HG03575 (cell line): ENCODE measurements at regions not wholly inside any gene's neighbourhood (a gene's known extent, or its start where the extent isn't known, plus 50 kb on each side); places are given as distances from the start of the nearest gene placed in this dataset.
"Not testable (repeated sequence)": the region's sequence is repeated elsewhere in the genome, so short reads cannot be mapped to it uniquely, and the experiment has no call there.

ENCODE experiments used
- ATAC-seq: cut with Tn5 transposase; IDR thresholded peaks from one replicate; pipeline ENCODE4 v1.9.1; 2021; ENCODE audit not compliant: unreplicated experiment, insufficient number of reproducible peaks, low FRiP score; ENCODE audit errors: extremely low read depth

GRCh38 chr1:232149287-232150201 is 480.4 kb downstream of the SIPA1L2 start:
- no peak for ATAC-seq

DNA sequence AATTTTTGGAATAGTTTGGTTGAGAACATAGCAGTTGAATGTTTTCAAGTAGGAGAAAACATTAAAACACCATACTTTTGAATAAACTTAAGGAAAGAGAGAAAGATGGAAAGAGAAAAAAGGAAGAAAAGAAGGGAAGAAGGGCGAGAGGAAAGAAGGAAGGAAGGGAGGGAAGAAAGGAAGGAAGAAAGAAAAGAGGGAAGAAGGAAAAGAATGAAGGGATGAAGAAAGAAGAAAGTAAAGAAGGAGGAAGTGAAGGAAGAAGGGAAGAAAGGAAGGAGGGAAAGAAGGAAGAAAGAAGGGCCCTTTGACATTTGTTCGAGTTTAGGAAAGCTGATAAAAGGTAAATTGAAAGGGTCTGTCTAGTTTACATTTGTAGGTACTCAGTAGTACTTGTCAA is 482.7 kb downstream of the SIPA1L2 start:
- no peak for ATAC-seq

DNA sequence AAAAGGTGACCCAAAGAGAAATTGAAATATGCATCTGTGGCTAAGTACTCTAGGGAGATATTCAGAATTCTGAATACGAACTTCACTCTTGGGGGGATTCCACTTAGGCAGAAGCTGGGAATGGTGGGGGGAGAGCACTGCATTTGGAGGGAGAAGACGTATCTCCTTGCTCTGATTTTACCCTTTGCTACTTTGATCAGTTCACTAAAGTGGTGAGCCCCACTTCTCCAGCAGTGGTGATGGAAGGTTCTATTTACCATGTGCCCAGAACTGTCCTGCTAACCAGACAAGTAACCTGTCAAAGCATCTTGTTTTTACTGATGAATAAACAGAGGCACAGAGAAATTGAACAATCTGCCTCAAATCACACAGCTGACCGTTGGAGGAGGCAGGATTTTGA is 483.4 kb downstream of the SIPA1L2 start:
- ATAC-seq: no peak

- ATAC-seq: no peak
Observed at GRCh38 chr1:232145768-232146167, 484.2 kb downstream of the SIPA1L2 start.

DNA sequence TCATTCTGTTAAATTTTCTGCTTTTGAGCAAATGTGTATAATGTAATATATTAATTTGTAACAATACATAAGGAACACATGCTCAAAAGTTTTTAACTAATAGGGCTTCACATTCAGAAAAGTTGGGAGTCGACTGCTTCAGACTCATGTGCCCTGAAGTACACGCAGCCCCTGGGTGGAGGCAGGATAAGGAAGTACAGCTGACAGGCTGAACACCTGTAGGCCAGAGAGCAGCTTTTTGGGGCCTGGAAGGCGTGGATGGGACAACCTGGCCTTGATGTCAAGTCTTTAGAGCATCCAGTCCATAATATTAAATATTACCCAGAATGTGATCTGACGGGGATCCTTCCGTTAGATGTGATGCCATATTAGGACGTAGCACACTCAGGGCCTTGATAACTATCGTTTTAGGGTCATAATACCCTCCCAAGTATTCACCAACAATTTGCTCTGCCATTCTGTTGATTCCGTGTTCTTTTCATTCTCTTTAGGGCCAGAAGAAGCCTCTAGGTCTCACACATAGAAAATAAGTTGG is 485.2 kb downstream of the SIPA1L2 start:
- ATAC-seq: no peak

DNA sequence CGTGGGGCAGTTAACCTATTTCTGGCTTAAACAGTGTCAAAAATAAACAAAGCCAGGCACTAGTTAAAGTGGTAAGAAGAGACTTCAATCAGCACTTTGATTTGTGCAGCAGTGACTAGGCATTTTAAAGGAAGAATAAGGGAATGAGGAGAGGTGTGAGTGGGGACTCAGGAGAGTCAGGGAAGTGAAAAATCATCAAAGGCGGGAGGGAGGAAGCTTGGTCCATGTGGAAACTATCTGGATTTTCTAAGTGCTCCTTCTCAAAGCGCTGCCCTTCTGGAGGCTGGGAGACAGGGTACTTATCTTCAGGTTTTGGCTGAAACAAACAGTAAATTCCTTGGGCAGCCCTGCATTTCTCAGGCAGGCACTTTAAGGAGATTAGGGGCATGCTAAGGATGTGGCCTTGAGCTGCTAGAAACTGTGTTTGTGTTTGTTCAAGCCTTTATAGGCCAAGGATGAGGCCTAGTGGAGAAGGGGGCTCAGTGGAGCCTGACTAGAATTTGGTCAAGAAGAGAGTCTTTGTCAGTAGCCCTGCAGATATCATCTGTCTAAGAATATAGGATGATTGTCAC is 486.5 kb downstream of the SIPA1L2 start:
- ATAC-seq: no peak

DNA sequence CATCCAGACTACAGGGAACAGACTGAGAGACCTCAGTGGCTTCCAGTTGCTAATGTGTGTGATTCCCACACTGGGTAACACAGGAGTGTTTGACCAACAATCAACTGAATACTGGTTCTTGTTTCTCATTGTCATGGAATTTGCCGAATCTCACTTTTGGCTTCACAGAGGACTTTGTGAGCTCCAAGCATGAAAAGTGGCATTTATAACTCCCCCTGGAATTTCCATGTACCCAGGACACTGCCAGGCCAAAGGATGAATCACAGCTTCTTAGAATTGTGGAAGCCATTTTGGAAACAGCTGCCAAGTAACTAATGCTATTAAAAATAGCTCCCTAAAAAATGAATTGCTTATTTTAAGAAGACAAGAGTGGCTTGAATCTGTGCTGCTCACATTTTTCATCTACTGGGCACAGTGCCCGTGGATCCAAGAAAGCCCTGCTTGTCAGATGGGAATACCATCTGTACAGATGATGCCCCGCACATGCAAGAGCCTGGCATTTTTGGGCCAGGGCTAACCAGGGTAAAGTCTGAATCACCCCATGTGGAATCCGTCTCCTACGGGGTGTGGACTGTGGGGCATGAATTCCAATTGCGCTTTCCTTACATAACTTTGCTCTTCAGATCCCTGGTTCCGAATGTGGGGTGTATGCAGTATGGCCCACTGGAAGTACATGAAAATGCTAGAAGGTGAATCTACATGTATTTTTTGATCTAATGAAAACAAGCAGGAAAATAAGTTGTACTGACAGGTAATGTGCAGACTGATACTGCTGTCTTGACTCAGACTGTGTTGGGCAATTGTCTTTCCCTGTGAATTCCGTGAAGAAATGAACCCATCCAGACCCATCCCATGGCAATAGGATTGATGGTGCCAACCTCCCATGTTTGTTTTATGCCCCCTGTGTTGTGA is 487.3 kb downstream of the SIPA1L2 start:
- no peak for ATAC-seq

GRCh38 chr1:232141167-232141448 is 488.8 kb downstream of the SIPA1L2 start:
- not testable (repeated sequence) for ATAC-seq

DNA sequence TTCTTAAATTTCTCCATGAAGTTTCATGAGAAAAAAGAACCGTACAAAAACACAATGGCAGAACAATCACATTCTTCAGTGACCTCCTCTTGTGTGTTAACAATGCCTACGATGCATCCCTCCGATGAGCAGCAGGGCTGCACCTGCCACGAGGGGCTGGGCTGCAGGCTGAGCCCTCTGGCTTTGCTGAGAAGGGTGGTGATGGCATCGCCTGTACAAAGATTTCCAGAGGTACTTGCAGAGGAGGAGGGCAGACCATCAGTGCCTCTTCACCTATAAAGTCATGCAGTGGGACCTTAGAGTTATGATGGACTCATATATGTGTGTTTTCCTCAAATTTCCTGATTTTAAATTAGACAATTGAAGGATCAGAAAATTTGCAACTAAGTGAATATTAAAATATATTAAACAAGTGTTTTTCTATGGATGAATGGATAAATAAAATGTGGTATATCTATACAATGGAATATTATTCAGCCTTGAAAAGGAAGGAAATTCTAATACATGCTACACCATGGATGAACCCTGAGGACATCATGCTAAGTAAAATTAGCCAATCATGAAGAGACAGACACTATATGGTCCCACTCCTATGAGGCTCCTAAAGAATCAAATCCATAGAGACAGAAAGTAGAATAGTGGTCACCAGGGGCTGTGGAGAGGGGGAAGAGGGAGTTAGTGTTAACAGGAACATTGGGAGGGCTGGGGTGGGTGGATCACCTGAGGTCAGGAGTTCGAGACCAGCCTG is 489.3 kb downstream of the SIPA1L2 start:
- ATAC-seq: no peak

DNA sequence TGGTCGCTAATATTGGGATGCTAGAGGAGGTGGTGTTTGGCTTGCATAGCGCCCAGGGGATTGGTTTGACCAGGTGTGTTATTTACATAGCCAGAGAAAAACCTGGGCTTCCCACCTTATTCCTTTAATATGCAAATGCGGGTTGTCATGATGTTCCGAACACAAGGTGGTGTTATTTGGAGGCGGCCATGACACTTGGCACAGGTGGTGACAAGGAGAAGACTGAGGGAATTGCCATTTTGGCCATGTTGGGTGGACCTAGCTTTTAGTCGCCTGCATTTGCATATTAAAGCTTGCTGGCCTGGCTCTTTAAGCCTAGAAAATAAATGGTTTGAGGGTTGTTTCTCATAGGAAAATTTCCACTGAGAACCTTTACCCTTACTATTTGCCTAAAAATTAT is 490.5 kb downstream of the SIPA1L2 start:
- ATAC-seq: no peak

DNA sequence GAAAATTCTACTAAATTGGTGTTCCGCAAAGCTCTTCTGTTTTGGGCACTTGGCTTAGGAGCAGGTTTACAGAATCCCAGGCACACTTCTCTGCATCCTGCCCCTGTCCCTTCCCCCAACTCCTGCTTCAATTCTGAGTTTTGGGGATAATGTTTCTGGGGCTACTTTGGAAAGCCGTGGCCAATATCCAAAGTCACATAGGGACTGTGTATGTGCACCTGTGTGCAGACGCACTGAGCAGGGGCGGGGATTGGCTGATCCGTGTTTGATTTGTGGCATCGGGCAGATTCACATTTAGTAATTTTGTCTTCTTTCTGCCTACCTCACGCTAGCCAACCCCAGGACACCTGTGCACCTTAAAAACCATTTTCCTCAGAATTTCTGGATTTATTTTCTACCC is 491.9 kb downstream of the SIPA1L2 start:
- no peak for ATAC-seq

DNA sequence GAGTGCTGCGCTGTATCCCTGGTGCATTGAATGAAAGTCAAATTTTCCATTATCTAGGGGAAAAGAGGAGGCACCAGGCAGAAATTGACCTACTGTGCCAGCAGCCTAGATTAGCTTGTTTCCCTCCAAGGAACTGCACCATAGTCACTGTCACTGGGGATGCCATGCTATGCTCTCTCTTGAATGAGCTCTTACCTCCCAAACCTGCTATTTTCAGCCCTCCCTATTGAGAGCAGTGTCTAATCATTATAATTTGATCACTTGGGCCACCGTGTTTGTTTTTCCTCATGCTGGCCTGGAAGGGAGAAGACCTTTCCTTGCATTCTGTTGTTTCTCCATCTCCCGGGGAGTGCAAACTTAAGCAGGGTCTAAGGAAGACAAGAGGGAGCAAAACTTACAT is 492.9 kb downstream of the SIPA1L2 start:
- no peak for ATAC-seq

GRCh38 chr1:232136136-232136535 is 493.8 kb downstream of the SIPA1L2 start:
- no peak for ATAC-seq

- no peak for ATAC-seq
Observed at GRCh38 chr1:232134365-232134764, 495.6 kb downstream of the SIPA1L2 start.

DNA sequence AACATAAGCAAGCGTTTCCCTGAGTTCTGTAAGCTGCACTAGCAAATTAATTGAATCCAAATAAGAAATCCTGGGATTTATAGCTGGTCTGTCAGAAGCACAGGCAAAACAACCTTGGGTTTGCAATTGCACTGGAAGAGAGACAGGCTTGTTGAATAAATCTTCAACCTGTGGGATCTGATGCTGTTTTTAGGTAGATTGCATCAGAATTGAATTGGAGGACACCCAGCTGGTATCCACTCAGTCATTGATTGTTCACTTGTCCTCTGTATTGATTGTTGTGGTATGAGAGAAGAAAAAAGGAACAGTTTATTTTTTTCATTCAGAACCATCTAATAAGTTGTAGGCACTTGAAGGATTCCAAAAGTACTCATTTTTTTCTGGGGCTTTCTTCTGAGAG is 497.4 kb downstream of the SIPA1L2 start:
- ATAC-seq: no peak

GRCh38 chr1:232131715-232132391 is 498.1 kb downstream of the SIPA1L2 start:
- no peak for ATAC-seq

- no peak for ATAC-seq
Observed at GRCh38 chr1:232130815-232131480, 499.0 kb downstream of the SIPA1L2 start.

GRCh38 chr1:232127190-232127589 is 500.6 kb downstream of the DISC1 start:
- ATAC-seq: no peak
